ENCODE measurements at regions not wholly inside any gene's neighbourhood (a gene's known extent, or its start where the extent isn't known, plus 50 kb on each side); places are given as distances from the start of the nearest gene placed in this dataset.
A peak's percentile ranks its signal among the peaks of the same experiment; 100 is the strongest.

GRCh38 chr13:55361141-55361540 is 1779.6 kb upstream of the PRR20A start:
- H3K4me1 Mint-ChIP-seq, result peaks cover 18% of the 10 kb centered on the region
- H3K27ac Mint-ChIP-seq, result peak overlapping the region; percentile 50
- TF ChIP-seq, protein P1, sequence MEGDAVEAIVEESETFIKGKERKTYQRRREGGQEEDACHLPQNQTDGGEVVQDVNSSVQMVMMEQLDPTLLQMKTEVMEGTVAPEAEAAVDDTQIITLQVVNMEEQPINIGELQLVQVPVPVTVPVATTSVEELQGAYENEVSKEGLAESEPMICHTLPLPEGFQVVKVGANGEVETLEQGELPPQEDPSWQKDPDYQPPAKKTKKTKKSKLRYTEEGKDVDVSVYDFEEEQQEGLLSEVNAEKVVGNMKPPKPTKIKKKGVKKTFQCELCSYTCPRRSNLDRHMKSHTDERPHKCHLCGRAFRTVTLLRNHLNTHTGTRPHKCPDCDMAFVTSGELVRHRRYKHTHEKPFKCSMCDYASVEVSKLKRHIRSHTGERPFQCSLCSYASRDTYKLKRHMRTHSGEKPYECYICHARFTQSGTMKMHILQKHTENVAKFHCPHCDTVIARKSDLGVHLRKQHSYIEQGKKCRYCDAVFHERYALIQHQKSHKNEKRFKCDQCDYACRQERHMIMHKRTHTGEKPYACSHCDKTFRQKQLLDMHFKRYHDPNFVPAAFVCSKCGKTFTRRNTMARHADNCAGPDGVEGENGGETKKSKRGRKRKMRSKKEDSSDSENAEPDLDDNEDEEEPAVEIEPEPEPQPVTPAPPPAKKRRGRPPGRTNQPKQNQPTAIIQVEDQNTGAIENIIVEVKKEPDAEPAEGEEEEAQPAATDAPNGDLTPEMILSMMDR (IDR thresholded peaks at IDR 0.05), result no peak
- DNase-seq, result no peak
- no peaks in the 10 kb centered on the region for H3K36me3 Mint-ChIP-seq (ENCODE audit: low read depth)
- peaks cover 3% of the 10 kb centered on the region for H3K27me3 Mint-ChIP-seq (ENCODE audit: low read depth, poor library complexity)
- no peaks in the 10 kb centered on the region for H3K9me3 Mint-ChIP-seq
- H3K4me3 Mint-ChIP-seq, result no peak overlapping the region

GRCh38 chr13:55366676-55367075 is 1774.0 kb upstream of the PRR20A start:
- Mint-ChIP-seq H3K27me3 (ENCODE audit: low read depth, poor library complexity) (no peaks in the 10 kb centered on the region), H3K9me3 (no peaks in the 10 kb centered on the region)
- no peak for DNase-seq

DNA sequence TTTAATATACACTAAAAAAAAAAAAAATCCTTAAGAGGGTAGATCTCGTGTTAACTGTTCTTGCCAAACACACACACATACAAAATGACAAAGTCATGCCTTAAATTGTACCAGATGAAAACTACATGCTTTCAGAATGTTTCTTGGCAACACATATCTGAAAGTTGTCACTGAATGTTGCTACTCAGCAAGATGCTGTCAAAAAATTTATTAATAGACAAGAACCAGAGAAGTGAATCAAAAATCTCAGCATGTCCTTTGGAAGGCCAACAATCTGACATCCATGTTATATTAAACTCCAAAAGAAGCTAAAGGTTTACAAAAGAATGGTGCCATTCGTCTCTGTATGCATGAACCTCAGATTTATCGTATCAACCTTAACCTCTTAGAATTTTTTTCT is 1746.2 kb upstream of the PRR20A start:
- H3K27me3 Mint-ChIP-seq (ENCODE audit: low read depth, poor library complexity), result no peaks in the 10 kb centered on the region
- DNase-seq, result no peak
- H3K4me3 Mint-ChIP-seq, result no peak overlapping the region
- no peak overlapping the region for H3K27ac Mint-ChIP-seq
- peaks cover 12% of the 10 kb centered on the region for H3K9me3 Mint-ChIP-seq
- TF ChIP-seq, protein P1 (IDR thresholded peaks at IDR 0.05), result no peak
- H3K36me3 Mint-ChIP-seq (ENCODE audit: low read depth), result no peaks in the 10 kb centered on the region
- H3K4me1 Mint-ChIP-seq, result no peaks in the 10 kb centered on the region

More at GRCh38 chr13:55366676-55367075, 1774.0 kb upstream of the PRR20A start:
- H3K4me3 Mint-ChIP-seq, result no peak overlapping the region
- peaks cover 1% of the 10 kb centered on the region for H3K4me1 Mint-ChIP-seq
- no peak overlapping the region for H3K27ac Mint-ChIP-seq
- TF ChIP-seq, protein P1 (IDR thresholded peaks at IDR 0.05), result no peak
- no peaks in the 10 kb centered on the region for H3K36me3 Mint-ChIP-seq (ENCODE audit: low read depth)

DNA sequence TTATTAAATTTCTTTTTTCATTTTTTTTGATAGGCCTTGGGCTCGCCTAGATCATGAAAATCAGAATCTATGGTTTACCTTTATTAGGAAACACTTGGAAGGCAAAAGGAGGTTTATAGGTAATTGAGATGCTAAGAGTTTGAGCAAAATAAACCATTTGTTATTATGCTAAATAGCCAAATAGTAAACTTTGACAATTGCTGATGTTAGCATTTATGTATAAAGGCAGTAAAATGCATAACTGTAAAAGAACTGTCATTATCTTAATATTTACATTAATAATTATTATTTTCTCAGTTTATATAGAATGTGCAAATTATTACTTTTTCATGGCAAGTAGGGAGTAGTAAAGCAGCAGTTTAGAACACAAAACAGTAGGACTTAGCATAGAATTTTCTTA is 1737.8 kb upstream of the PRR20A start:
- Mint-ChIP-seq H3K36me3 (ENCODE audit: low read depth) (no peaks in the 10 kb centered on the region), H3K9me3 (no peaks in the 10 kb centered on the region), H3K4me1 (no peaks in the 10 kb centered on the region), H3K27me3 (ENCODE audit: low read depth, poor library complexity) (no peaks in the 10 kb centered on the region), H3K4me3 (no peak overlapping the region), H3K27ac (no peak overlapping the region)
- TF ChIP-seq, protein P1 (IDR thresholded peaks at IDR 0.05), result no peak
- DNase-seq, result no peak

DNA sequence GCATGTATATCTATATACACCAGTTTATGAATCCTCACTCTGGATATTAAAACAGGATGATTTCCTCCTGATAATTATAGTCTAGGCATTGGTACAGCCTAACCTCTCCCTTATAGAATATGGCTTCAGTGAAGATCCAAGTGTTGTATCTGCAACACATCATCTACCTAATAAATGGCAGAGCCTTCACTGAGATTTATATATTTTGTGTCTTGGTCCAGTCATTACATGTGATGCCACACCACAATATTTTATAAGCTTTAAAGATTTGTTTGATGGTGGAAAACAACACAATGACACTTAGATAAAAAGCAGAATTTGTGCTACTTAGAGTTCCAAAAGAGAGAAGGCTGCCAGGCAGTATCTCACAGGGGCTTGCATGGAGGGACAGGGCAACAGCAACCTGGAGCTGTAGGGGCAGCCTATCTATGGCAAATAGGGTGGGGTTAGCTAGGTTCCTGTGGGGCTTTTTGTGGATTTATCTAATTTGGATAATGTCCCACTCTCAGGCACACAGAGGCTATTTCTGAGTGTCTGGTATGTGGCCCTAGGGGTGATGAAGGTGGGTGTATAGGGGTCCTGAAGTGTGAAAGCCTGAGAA is 1736.7 kb upstream of the PRR20A start:
- H3K27me3 Mint-ChIP-seq (ENCODE audit: low read depth, poor library complexity), result no peaks in the 10 kb centered on the region
- H3K9me3 Mint-ChIP-seq, result no peaks in the 10 kb centered on the region
- no peaks in the 10 kb centered on the region for H3K4me1 Mint-ChIP-seq
- no peak for DNase-seq
- no peak overlapping the region for H3K4me3 Mint-ChIP-seq
- no peaks in the 10 kb centered on the region for H3K36me3 Mint-ChIP-seq (ENCODE audit: low read depth)
- TF ChIP-seq, protein P1 (IDR thresholded peaks at IDR 0.05), result no peak
- no peak overlapping the region for H3K27ac Mint-ChIP-seq
